Fibroblast of skin of left biceps (primary cell): ENCODE measurements at regions not wholly inside any gene's neighbourhood (a gene's known extent, or its start where the extent isn't known, plus 50 kb on each side); places are given as distances from the start of the nearest gene placed in this dataset.
"Not testable (repeated sequence)": the region's sequence is repeated elsewhere in the genome, so short reads cannot be mapped to it uniquely, and the experiment has no call there.

Source experiments
- DNase-seq, 2 experiments: peaks; one replicate each; pipeline ENCODE4 v3.0.0-alpha.2; 2013; ENCODE audit warnings: low read depth in 2 of 2

- no peak for DNase-seq
Observed at GRCh38 chr10:85318809-85319807, 990.7 kb downstream of the CCSER2 start.

GRCh38 chr10:85319826-85320225 is 991.4 kb downstream of the CCSER2 start:
- DNase-seq: no peak

- DNase-seq: no peak
Observed at GRCh38 chr10:85333594-85333993, 1005.2 kb downstream of the CCSER2 start.

GRCh38 chr10:85362401-85362800 is 1004.2 kb downstream of the GRID1 start:
- DNase-seq: no peak

- no peak for DNase-seq
Observed at GRCh38 chr10:85377029-85377806, 989.4 kb downstream of the GRID1 start.

- DNase-seq: no peak
Observed at GRCh38 chr10:85379338-85379737, 987.3 kb downstream of the GRID1 start.

GRCh38 chr10:85400981-85401695 is 965.5 kb downstream of the GRID1 start:
- no peak for DNase-seq

- no peak for DNase-seq
Observed at GRCh38 chr10:85402541-85402940, 964.1 kb downstream of the GRID1 start.

GRCh38 chr10:85407088-85407487 is 959.5 kb downstream of the GRID1 start:
- DNase-seq: no peak

GRCh38 chr10:85408388-85408787 is 958.2 kb downstream of the GRID1 start:
- no peak for DNase-seq

GRCh38 chr10:85410586-85410985 is 956.0 kb downstream of the GRID1 start:
- not testable (repeated sequence) for DNase-seq

- DNase-seq: no peak
Observed at GRCh38 chr10:85413570-85413969, 953.0 kb downstream of the GRID1 start.

GRCh38 chr10:85420501-85421191 is 945.9 kb downstream of the GRID1 start:
- no peak for DNase-seq

GRCh38 chr10:85421421-85421820 is 945.2 kb downstream of the GRID1 start:
- DNase-seq: no peak

GRCh38 chr10:85429126-85429525 is 937.5 kb downstream of the GRID1 start:
- DNase-seq: no peak

- DNase-seq: no peak
Observed at GRCh38 chr10:85430991-85431390, 935.6 kb downstream of the GRID1 start.

- DNase-seq: no peak
Observed at GRCh38 chr10:85433248-85433647, 933.3 kb downstream of the GRID1 start.

- no peak for DNase-seq
Observed at GRCh38 chr10:85444868-85445267, 921.7 kb downstream of the GRID1 start.

- no peak for DNase-seq
Observed at GRCh38 chr10:85445702-85446101, 920.9 kb downstream of the GRID1 start.

- DNase-seq: no peak
Observed at GRCh38 chr10:85446827-85447226, 919.8 kb downstream of the GRID1 start.

GRCh38 chr10:85447690-85448089 is 918.9 kb downstream of the GRID1 start:
- DNase-seq: no peak
